Muscle of leg (tissue), 3 donors: ENCODE measurements at regions not wholly inside any gene's neighbourhood (a gene's known extent, or its start where the extent isn't known, plus 50 kb on each side); places are given as distances from the start of the nearest gene placed in this dataset.

ENCODE experiments used
- DNase-seq: peaks from one replicate; pipeline ENCODE4 v3.0.0; 2013
- H3K27ac ChIP-seq: one replicate; pipeline ENCODE4 v1.5.1; 2013; ENCODE audit warnings: mild to moderate bottlenecking, low read length, control low read depth
- H3K27me3 ChIP-seq: one replicate; pipeline ENCODE4 v1.6.1; 2013; ENCODE audit warnings: low read length; ENCODE audit not compliant: control insufficient read depth, insufficient read depth
- H3K36me3 ChIP-seq: one replicate; pipeline ENCODE4 v1.6.1; 2013; ENCODE audit warnings: low read length; ENCODE audit not compliant: control insufficient read depth, insufficient read depth
- H3K4me1 ChIP-seq: one replicate; pipeline ENCODE4 v1.6.1; 2013; ENCODE audit warnings: low read length; ENCODE audit not compliant: control insufficient read depth, insufficient read depth
- H3K4me3 ChIP-seq: one replicate; pipeline ENCODE4 v1.5.1; 2013; ENCODE audit warnings: low read length, control low read depth
- H3K9me3 ChIP-seq: replicated peaks from 2 replicates; pipeline ENCODE4 v1.6.1; 2013; ENCODE audit warnings: low read depth, low read length; ENCODE audit not compliant: control insufficient read depth
- WGBS: methylation state at CpG from one replicate; pipeline ENCODE4 v1.1.5; 2013; ENCODE audit warnings: missing lambda C conversion rate; ENCODE audit not compliant: insufficient coverage; 5-methylcytosine and 5-hydroxymethylcytosine counted together

DNA sequence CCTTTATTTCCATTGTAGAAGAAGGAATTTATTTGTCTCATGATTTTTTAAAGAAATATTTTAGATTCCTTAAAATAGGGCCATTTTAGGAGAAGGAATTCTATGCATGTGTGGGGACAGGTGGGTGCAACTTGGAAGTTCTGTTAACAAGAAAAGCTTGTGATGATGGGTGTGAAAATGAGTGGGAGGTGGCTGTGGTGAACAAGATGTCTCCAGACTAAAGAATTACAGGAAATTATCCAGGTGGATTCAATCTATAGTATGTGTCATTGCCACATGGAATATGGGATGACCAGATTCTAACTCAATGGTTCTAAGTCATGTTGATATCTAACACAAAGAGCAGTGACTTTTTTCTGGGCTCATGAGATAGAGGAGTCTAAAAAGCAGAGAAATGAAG, 229.6 kb upstream of the IGFBP3 start:
- Histone ChIP-seq H3K4me1 (peaks cover 3% of the 10 kb centered on the region), H3K4me3 (no peak overlapping the region), H3K9me3 (no peaks in the 10 kb centered on the region)

DNA sequence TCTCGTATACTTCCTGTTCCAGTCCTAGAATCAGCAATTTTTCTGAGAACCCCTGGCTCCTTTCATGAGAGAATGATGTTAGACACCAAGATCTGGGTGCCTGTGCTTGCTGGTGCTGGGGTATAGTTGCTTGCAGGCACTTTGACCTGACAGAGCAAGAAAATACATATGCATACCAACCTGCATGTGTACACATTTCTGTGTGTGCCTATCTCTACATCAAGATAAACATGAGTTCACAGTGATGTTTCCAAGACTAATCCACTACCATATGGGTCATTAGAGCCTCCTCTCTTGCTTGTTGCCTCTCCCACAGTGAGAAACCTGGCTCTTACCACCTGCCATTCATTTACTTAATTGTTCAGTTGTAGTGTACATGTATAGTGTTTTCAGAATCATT, 229.1 kb upstream of the IGFBP3 start:
- WGBS: 60% methylated on average over 1 of the region's 1 CpG
- H3K36me3 ChIP-seq: no peaks in the 10 kb centered on the region
- DNase-seq: no peak
- no peak overlapping the region for H3K27ac ChIP-seq
- H3K9me3 ChIP-seq: no peaks in the 10 kb centered on the region
- H3K4me1 ChIP-seq: peaks cover 8% of the 10 kb centered on the region
- H3K27me3 ChIP-seq: no peaks in the 10 kb centered on the region
- no peak overlapping the region for H3K4me3 ChIP-seq

More for the DNA sequence above, 229.6 kb upstream of the IGFBP3 start:
- no peaks in the 10 kb centered on the region for H3K36me3 ChIP-seq
- no peak overlapping the region for H3K27ac ChIP-seq
- no peak for DNase-seq
- no peaks in the 10 kb centered on the region for H3K27me3 ChIP-seq

DNA sequence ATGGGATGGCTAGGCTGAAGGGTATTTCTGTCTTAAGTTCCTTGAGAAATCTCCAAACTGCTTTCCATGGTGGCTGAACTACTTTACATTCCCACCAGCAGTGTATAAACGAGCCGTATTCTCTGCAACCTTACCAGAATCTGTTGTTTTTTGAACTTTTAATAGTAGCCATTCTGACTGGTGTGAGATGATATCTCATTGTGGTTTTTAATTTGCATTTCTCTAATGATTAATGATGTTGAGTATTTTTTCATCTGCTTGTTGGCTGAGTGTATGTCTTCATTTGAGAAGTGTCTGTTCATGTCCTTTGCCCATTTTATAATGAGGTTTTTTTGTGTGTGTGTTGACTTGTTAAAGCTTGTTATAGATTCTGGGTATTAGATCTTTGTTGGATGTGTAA, 226.8 kb upstream of the IGFBP3 start:
- no peak overlapping the region for H3K4me3 ChIP-seq
- peaks cover 9% of the 10 kb centered on the region for H3K4me1 ChIP-seq
- no peaks in the 10 kb centered on the region for H3K9me3 ChIP-seq
- no CpG with 5 or more reads among the region's 2 CpGs for WGBS
- H3K27ac ChIP-seq: no peak overlapping the region
- DNase-seq: no peak
- H3K36me3 ChIP-seq: no peaks in the 10 kb centered on the region
- no peaks in the 10 kb centered on the region for H3K27me3 ChIP-seq

DNA sequence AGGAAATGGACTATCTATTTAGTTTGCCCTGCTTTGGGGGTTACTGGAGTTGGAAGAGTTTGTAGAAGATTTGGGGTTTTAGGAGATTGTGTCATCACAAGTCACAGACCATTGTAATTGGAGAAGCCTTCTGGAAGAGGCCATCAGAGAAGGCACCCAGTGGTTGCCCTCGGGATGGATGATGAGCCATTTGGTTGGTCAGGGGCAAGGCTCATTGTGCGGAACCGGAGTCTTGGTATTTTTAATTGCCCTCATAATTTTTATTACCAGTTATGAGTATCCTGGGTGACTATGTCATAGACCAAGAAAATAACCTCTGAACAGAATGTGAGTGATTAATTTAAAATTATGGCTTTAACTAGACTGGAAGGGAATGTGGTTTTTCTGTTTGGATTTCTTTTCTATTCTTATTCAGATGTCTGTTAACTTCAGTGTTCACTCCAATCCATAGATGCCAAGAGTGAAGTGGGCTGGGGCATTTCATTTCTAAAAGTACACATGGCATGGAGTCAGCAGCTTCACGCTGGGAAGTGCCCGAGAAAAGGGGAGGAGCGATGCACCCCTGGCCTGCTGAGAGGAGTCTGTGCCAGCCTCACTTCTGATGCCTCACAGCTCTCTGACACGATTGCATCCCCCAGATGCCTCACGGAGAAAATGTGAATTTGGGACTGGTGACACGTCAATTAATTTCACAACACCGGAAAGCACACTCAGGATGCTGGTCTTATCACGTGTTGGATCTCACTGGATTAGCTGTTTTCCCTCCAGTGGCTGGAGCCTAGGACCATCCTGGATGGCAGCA, 225.6 kb upstream of the IGFBP3 start:
- no peak for DNase-seq
- Histone ChIP-seq H3K27ac (no peak overlapping the region), H3K4me3 (no peak overlapping the region), H3K9me3 (no peaks in the 10 kb centered on the region), H3K36me3 (no peaks in the 10 kb centered on the region), H3K4me1 (peaks cover 9% of the 10 kb centered on the region), H3K27me3 (no peaks in the 10 kb centered on the region)
- 68% methylated on average over 7 of the region's 11 CpGs for WGBS

DNA sequence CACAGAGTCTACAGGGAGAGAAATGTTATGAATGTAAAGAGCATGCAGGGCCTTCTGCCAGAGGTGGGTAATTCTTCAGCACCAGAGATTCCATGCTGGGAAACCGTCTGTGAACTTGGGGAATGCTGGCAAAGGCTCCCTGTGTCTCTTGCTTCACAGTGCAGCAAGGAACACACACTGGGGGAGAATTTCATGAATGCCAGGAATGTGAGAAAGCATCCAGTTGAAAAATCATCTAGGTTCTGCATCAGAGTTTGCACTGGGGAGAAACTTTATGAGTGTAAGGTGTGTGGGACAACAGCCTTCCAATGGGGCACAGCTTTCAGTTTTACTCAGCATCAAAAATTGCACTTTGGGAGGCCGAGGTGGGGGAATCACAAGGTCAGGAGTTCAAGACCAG, 224.3 kb upstream of the IGFBP3 start:
- H3K4me3 ChIP-seq: no peak overlapping the region
- H3K27ac ChIP-seq: no peak overlapping the region
- no peaks in the 10 kb centered on the region for H3K36me3 ChIP-seq
- H3K9me3 ChIP-seq: no peaks in the 10 kb centered on the region
- 25% methylated on average over 1 of the region's 2 CpGs for WGBS
- H3K27me3 ChIP-seq: no peaks in the 10 kb centered on the region
- peak; percentile 78 for DNase-seq
- peaks cover 9% of the 10 kb centered on the region for H3K4me1 ChIP-seq

DNA sequence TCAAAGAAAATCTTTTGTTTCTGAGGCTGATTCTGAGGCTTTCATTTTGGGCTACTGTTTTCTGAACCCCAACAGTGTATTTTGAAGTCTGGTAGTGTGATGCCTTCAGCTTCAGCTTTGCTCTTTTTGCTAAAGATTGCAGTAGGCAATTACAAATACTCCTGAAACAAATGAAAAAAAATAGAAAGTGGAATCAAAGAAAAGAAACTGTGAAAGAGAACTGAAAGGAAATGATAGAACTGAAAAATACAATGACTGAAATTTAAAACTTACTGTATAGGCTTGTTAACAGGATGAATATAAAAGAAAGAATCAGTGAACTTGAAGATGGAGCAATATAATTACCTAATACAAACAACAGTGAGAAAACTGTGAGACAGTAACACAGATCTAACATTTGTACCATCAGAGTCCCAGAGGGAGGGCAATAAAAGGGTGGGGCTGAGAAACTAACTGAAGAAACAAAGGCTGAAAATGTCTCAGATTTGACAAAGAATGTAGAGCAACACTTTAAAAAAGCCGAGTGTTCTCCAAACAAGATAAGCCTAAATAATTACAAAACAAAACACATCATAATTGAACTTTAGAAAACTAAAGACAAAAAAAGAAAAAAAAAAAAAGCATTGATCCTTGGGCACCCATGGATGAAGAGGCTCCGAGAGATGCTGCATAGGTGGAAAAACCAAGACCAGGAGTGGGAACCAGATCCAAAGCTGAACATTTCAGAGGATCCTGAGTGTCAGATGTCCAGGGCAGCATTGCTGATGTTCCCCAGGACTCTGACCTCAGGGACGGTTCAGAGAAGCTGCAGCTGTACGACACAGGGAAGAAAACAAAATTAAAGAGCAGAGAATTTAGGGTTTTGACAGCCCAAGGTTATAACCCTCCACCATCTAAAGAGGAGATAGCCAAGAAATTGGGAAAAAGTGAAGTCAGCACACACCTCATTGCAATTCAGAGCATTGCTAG, 223.2 kb upstream of the IGFBP3 start:
- WGBS: 97% methylated on average over 2 of the region's 4 CpGs
- Histone ChIP-seq H3K27ac (no peak overlapping the region), H3K4me1 (peaks cover 9% of the 10 kb centered on the region), H3K4me3 (no peak overlapping the region), H3K27me3 (no peaks in the 10 kb centered on the region), H3K9me3 (no peaks in the 10 kb centered on the region), H3K36me3 (no peaks in the 10 kb centered on the region)
- DNase-seq: no peak

DNA sequence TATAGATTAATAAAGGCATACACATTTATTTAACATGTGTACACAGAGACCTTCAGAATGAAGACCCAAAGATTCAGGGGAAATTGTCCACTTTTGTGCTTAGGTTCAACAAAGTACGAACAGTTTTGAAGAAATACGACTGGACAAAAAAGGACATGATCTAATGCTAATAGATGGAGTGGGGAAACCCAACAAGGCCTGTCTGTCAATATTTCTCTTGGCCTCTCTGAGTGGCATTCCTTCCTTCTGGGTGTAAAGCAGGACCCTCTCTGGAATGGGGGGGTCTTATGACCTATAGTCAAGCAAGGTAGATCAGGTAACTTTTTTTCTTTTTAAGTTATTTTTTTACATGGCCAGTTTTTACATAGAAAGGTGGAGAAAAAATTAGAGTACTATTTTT, 222.3 kb upstream of the IGFBP3 start:
- Histone ChIP-seq H3K4me3 (no peak overlapping the region), H3K9me3 (no peaks in the 10 kb centered on the region), H3K4me1 (peaks cover 9% of the 10 kb centered on the region), H3K27ac (no peak overlapping the region), H3K36me3 (no peaks in the 10 kb centered on the region), H3K27me3 (no peaks in the 10 kb centered on the region)
- DNase-seq: no peak
- 93% methylated on average over 2 of the region's 2 CpGs for WGBS

DNA sequence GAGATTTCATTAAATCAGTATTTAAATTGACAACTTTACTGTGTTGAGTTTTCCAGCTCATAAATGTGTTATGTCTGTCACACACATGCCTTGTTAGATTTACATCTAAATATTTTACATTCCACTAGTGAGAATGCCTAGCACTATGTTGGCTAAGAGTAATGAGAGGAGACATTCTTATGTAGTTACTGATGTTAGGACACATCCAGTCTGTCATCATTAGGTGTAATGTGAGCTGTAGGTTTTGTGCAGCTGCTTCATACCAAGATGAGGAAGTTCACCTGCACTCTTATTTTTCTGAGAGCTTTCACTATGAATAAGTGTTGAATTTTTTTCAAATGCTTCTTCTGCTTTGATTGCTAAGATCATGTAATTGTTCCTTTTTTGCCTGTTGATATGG, 218.0 kb upstream of the IGFBP3 start:
- no peaks in the 10 kb centered on the region for H3K9me3 ChIP-seq
- H3K27me3 ChIP-seq: no peaks in the 10 kb centered on the region
- H3K4me1 ChIP-seq: peaks cover 4% of the 10 kb centered on the region
- no peak overlapping the region for H3K27ac ChIP-seq
- no peaks in the 10 kb centered on the region for H3K36me3 ChIP-seq
- no peak for DNase-seq
- no peak overlapping the region for H3K4me3 ChIP-seq

DNA sequence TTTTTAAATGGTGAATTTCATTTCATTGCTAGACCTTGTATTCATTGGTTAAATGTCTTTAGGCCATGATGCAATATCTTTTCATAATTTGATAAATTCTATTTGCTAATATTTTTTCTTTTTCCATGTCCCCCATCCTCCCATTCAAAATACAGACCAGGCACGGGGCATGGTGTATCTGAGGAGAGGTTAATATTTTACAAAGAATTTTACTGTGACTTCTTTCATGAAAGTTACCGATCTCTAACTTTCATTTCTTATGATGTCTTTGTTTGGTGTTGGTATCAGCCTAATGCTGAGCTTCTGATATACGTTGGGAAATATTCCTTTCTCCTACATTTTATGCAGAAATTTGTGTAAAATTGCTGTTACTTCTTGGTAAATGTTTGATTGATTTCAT, 216.7 kb upstream of the IGFBP3 start:
- no peak for DNase-seq
- Histone ChIP-seq H3K4me1 (peaks cover 9% of the 10 kb centered on the region), H3K27ac (no peak overlapping the region), H3K36me3 (no peaks in the 10 kb centered on the region), H3K27me3 (no peaks in the 10 kb centered on the region), H3K9me3 (no peaks in the 10 kb centered on the region), H3K4me3 (no peak overlapping the region)
- WGBS: no CpG with 5 or more reads among the region's 3 CpGs

DNA sequence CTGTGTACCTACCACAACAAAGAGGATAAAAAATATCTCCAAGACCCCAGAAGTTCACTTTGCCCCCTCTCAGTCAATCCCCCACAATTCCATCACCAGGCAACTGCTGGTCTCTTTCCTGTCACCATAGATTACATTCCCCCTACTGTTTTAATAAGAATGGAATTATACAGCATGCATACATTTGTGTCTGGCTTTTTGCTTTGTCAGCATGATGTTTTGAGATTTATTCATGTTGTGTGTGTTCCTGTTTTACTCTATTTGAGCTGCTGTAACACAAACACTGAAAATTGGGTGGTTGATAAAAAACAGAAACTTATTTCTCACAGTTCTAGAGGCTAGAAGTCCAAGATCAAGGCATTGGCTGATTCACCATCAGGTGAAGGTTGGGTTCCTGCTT, 214.5 kb upstream of the IGFBP3 start:
- no peak for DNase-seq
- no peak overlapping the region for H3K4me3 ChIP-seq
- no peaks in the 10 kb centered on the region for H3K27me3 ChIP-seq
- no peak overlapping the region for H3K27ac ChIP-seq
- no peaks in the 10 kb centered on the region for H3K9me3 ChIP-seq
- no peaks in the 10 kb centered on the region for H3K36me3 ChIP-seq
- H3K4me1 ChIP-seq: peaks cover 11% of the 10 kb centered on the region
